HCT116 (cell line): ENCODE measurements at regions not wholly inside any gene's neighbourhood (a gene's known extent, or its start where the extent isn't known, plus 50 kb on each side); places are given as distances from the start of the nearest gene placed in this dataset.

ENCODE experiments used
- ATAC-seq: fragments of 200-7000 bp; cut with Tn5 transposase; 2 replicates; pipeline ENCODE4 v1.9.1; 2020; ENCODE audit warnings: mild to moderate bottlenecking, moderate library complexity
- BruUV-seq: library from RNA; stranded (reverse); fragments of 400-500 nt; replicated peaks from 2 replicates; lab custom pipeline; 2021; lab: Mats Ljungman, UMichigan
- CTCF ChIA-PET: fragments of 300-600 bp; sonication (Branson Sonifier 250); formaldehyde crosslinking; loops from one replicate; lab custom pipeline; 2021; ENCODE audit warnings: antibody characterized with exemption; lab: Charles Lee
- POLR2A ChIA-PET: fragments of 300-600, 350-600 bp; sonication (Branson Sonifier 250); formaldehyde crosslinking; loops from one replicate; lab custom pipeline; 2021; ENCODE audit warnings: antibody characterized with exemption; lab: Charles Lee
- RAD21 ChIA-PET, 2 experiments: fragments of 300-600 bp; sonication (Branson Sonifier 250); formaldehyde crosslinking; loops; one replicate each; lab custom pipeline; 2023; ENCODE audit warnings: low total read pairs in 2 of 2; ENCODE audit not compliant: uncharacterized antibody in 2 of 2, unreplicated experiment in 2 of 2, low non-redundant PET in 1 of 2; lab: Charles Lee
- DNase-seq: peaks from one replicate; pipeline ENCODE4 v3.0.0-alpha.2; 2010; ENCODE audit warnings: low read depth, low spot score
- H2AFZ ChIP-seq: fragments of 200-600 bp; shearing (Covaris generic), sonication (generic); 2 replicates; pipeline ENCODE4 v1.6.1; 2017; ENCODE audit warnings: low read depth, mixed run types, mixed read lengths, antibody characterized with exemption, low read length; ENCODE audit not compliant: poor library complexity, severe bottlenecking
- H3K27ac ChIP-seq: 2 replicates; pipeline ENCODE4 v1.5.1; 2012; ENCODE audit warnings: low read depth, low read length
- H3K27me3 ChIP-seq: fragments of 200-600 bp; sonication (generic); 2 replicates; pipeline ENCODE4 v1.6.1; 2016; ENCODE audit warnings: mixed run types, low read length, mixed read lengths; ENCODE audit not compliant: insufficient read depth
- H3K36me3 ChIP-seq, 2 experiments: fragments of 200-500 bp in 1 of 2; fragments of 200-600 bp in 1 of 2; sonication (Bioruptor generic) in 1 of 2; sonication (generic) in 1 of 2; 2 replicates each; pipeline versions ENCODE4 v1.5.1 to v1.6.1; 2014 to 2016; ENCODE audit warnings: low read length in 2 of 2, inconsistent platforms in 1 of 2, mixed read lengths in 1 of 2, mixed run types in 1 of 2; ENCODE audit not compliant: insufficient read depth in 2 of 2, control insufficient read depth in 1 of 2
- H3K4me1 ChIP-seq, 2 experiments: fragments of 200-600 bp in 1 of 2; sonication (generic) in 1 of 2; 2 replicates each; pipeline versions ENCODE4 v1.5.1 to v1.6.1; 2012 to 2017; ENCODE audit warnings: low read length in 2 of 2, inconsistent platforms in 1 of 2, mild to moderate bottlenecking in 1 of 2, mixed read lengths in 1 of 2, mixed run types in 1 of 2, moderate library complexity in 1 of 2; ENCODE audit not compliant: insufficient read depth in 2 of 2, control insufficient read depth in 1 of 2
- H3K4me2 ChIP-seq: fragments of 200-600 bp; sonication (generic); 2 replicates; pipeline ENCODE4 v1.6.1; 2017; ENCODE audit warnings: mixed run types, low read length, mixed read lengths
- H3K4me3 ChIP-seq, 2 experiments: fragments of 200-600 bp in 1 of 2; sonication (generic) in 1 of 2; replicated peaks in 1 of 2; 2 replicates each; pipeline ENCODE4 v1.5.1; 2011 to 2016; ENCODE audit warnings: low read length in 2 of 2, control low read depth in 1 of 2, low read depth in 1 of 2, mild to moderate bottlenecking in 1 of 2, mixed read lengths in 1 of 2, mixed run types in 1 of 2
- H3K79me2 ChIP-seq: fragments of 200-600 bp; sonication (generic); 2 replicates; pipeline ENCODE4 v1.6.1; 2017; ENCODE audit warnings: mild to moderate bottlenecking, mixed run types, low read length, moderate library complexity, mixed read lengths; ENCODE audit not compliant: insufficient read depth
- H3K9ac ChIP-seq: fragments of 200-600 bp; sonication (generic); 2 replicates; pipeline ENCODE4 v1.6.1; 2016; ENCODE audit warnings: low read length, mixed read lengths
- H3K9me2 ChIP-seq: fragments of 200-600 bp; sonication (generic), shearing (Covaris generic); 2 replicates; pipeline ENCODE4 v1.6.1; 2017; ENCODE audit warnings: mixed run types, mild to moderate bottlenecking, moderate library complexity; ENCODE audit not compliant: insufficient read depth
- H3K9me3 ChIP-seq, 2 experiments: fragments of 200-500 bp in 1 of 2; fragments of 200-600 bp in 1 of 2; sonication (Bioruptor generic) in 1 of 2; sonication (generic) in 1 of 2; 2 replicates each; pipeline ENCODE4 v1.6.1; 2014 to 2017; ENCODE audit warnings: low read length in 2 of 2, mixed read lengths in 2 of 2, inconsistent platforms in 1 of 2, low read depth in 1 of 2, mild to moderate bottlenecking in 1 of 2, mixed run types in 1 of 2, moderate library complexity in 1 of 2; ENCODE audit not compliant: control insufficient read depth in 1 of 2, insufficient read depth in 1 of 2
- H4K20me1 ChIP-seq: fragments of 200-600 bp; sonication (generic), shearing (Covaris generic); 2 replicates; pipeline ENCODE4 v1.6.1; 2017; ENCODE audit warnings: mixed run types, mild to moderate bottlenecking, moderate library complexity; ENCODE audit not compliant: insufficient read depth
- REST ChIP-seq: IDR thresholded peaks from 2 replicates; pipeline ENCODE4 v1.6.1; 2012; ENCODE audit warnings: low read depth
- SP1 ChIP-seq: IDR thresholded peaks from 2 replicates; pipeline ENCODE4 v1.6.1; 2012; ENCODE audit warnings: low read depth
- TCF7L2 ChIP-seq: IDR thresholded peaks from 2 replicates; pipeline ENCODE4 v1.7.0; 2011; ENCODE audit warnings: borderline replicate concordance, inconsistent platforms; ENCODE audit not compliant: insufficient read depth, insufficient read length; ENCODE audit errors: extremely low read depth
- ZNF274 ChIP-seq: fragments of 200-500 bp; sonication (Bioruptor generic); IDR thresholded peaks from 2 replicates; pipeline ENCODE4 v1.6.1; 2014; ENCODE audit warnings: mild to moderate bottlenecking, low read depth, low read length, inconsistent platforms
- intact Hi-C: fragments of 100-400 bp; cut with micrococcal nuclease; formaldehyde crosslinking; loops from 2 replicates; pipeline ENCODE4 v1.10.0; 2022

GRCh38 chr12:75710361-75711069 is 199.1 kb upstream of the KRR1 start:
- no peaks in the 10 kb centered on the region for H3K9me2 ChIP-seq
- peak; percentile 5; the same call in 1 of the 2 replicates for TF ChIP-seq SP1
- TF ChIP-seq REST: no peak
- TF ChIP-seq, all 23 proteins: peak for 1
- Histone ChIP-seq H2AFZ (no peak overlapping the region), H3K27me3 (no peaks in the 10 kb centered on the region), H3K9ac (peak overlapping the region; percentile 47), H3K27ac (peak overlapping the region; percentile 100), H3K36me3 (no peaks in the 10 kb centered on the region), H4K20me1 (no peaks in the 10 kb centered on the region), H3K4me3 (no peak overlapping the region), H3K4me1 (peaks cover 89 to 99% of the 10 kb centered on the region in 2 experiments), H3K9me3 (no peaks in the 10 kb centered on the region), H3K4me2 (peak overlapping the region; percentile 58), H3K79me2 (peaks cover 7% of the 10 kb centered on the region; the same call in 1 of the 2 replicates)
- ChIA-PET RAD21 (interaction anchor here in 1 of 2 experiments (0.7 kb wide), 1 partner anchor 198 kb away, joined by 3 read pairs; no protein-coding TSS in a partner anchor), CTCF (interaction anchor here (1.1 kb wide), 1 partner anchor 184 kb away, joined by 3 read pairs; no protein-coding TSS in a partner anchor), POLR2A (interaction anchor here (0.6 to 4.7 kb wide), 15 partner anchors 11 to 624 kb away, joined by 3 to 17 read pairs (median 4); partner anchors contain the start of gene PHLDA1)
- BruUV-seq: no TSS peak
- DNase-seq (no peak), ATAC-seq (no peak)
- intact Hi-C loops: loop anchor here (5.0 kb wide), 1 partner anchor 742 kb away; no protein-coding TSS in a partner anchor

GRCh38 chr12:75709503-75709902 is 198.1 kb upstream of the KRR1 start:
- peaks cover 7% of the 10 kb centered on the region; the same call in 1 of the 2 replicates for H3K79me2 ChIP-seq
- RAD21 ChIA-PET: no interaction called here
- H3K9me2 ChIP-seq: no peaks in the 10 kb centered on the region
- no peak for DNase-seq
- H3K4me3 ChIP-seq: no peak overlapping the region
- no peaks in the 10 kb centered on the region for H3K36me3 ChIP-seq
- no peak overlapping the region for H2AFZ ChIP-seq
- TF ChIP-seq TCF7L2 (peak; percentile 93), ZNF274 (no peak), SP1 (peak; percentile 34)
- TF ChIP-seq, all 23 proteins: peak for 2
- peak; percentile 31 for ATAC-seq
- no TSS peak for BruUV-seq
- POLR2A ChIA-PET: interaction anchor here (0.9 to 4.7 kb wide), 13 partner anchors 11 to 322 kb away, joined by 3 to 17 read pairs (median 4); partner anchors contain the start of gene PHLDA1
- H3K27me3 ChIP-seq: no peaks in the 10 kb centered on the region
- H3K9ac ChIP-seq: peak overlapping the region; percentile 47
- peak overlapping the region; percentile 100 for H3K27ac ChIP-seq
- no peaks in the 10 kb centered on the region for H4K20me1 ChIP-seq
- peaks cover 89 to 99% of the 10 kb centered on the region in 2 experiments for H3K4me1 ChIP-seq
- CTCF ChIA-PET: interaction anchor here (1.8 kb wide), 1 partner anchor 16 kb away, joined by 4 read pairs; no protein-coding TSS in a partner anchor
- H3K9me3 ChIP-seq: no peaks in the 10 kb centered on the region
- peak overlapping the region; percentile 58 for H3K4me2 ChIP-seq
- intact Hi-C loops: no loop called here
